Panc1 (cell line): ENCODE measurements at regions not wholly inside any gene's neighbourhood (a gene's known extent, or its start where the extent isn't known, plus 50 kb on each side); places are given as distances from the start of the nearest gene placed in this dataset.

Source experiments
- ATAC-seq: fragments of 200-7000 bp; cut with Tn5 transposase; 2 replicates; pipeline ENCODE4 v1.9.1; 2020; ENCODE audit warnings: mild to moderate bottlenecking, moderate library complexity
- BruUV-seq: library from RNA; stranded (reverse); fragments of 400-500 nt; replicated peaks from 2 replicates; lab custom pipeline; 2021; lab: Mats Ljungman, UMichigan
- CTCF ChIA-PET: fragments of 300-600 bp; sonication (Branson Sonifier 250); formaldehyde crosslinking; loops from one replicate; lab custom pipeline; 2022; ENCODE audit warnings: antibody characterized with exemption; lab: Charles Lee
- POLR2A ChIA-PET: fragments of 300-600 bp; sonication (Branson Sonifier 250); formaldehyde crosslinking; loops from one replicate; lab custom pipeline; 2022; ENCODE audit warnings: antibody characterized with exemption; lab: Charles Lee
- DNase-seq: peaks from one replicate; pipeline ENCODE4 v3.0.0-alpha.2; 2010; ENCODE audit warnings: low read depth, low spot score
- H3K27ac ChIP-seq: 2 replicates; pipeline ENCODE4 v1.5.1; 2011; ENCODE audit warnings: mild to moderate bottlenecking, low read length, inconsistent platforms
- H3K27me3 ChIP-seq: fragments of 200-500 bp; sonication (Bioruptor generic); 2 replicates; pipeline ENCODE4 v1.6.0; 2014; ENCODE audit warnings: low read length, inconsistent platforms; ENCODE audit not compliant: control insufficient read depth, insufficient read depth
- H3K36me3 ChIP-seq: fragments of 200-500 bp; sonication (Bioruptor generic); 2 replicates; pipeline ENCODE4 v1.5.1; 2014; ENCODE audit warnings: inconsistent platforms, mild to moderate bottlenecking, low read length, moderate library complexity; ENCODE audit not compliant: control insufficient read depth, insufficient read depth
- H3K4me1 ChIP-seq: 2 replicates; pipeline ENCODE4 v1.5.1; 2011; ENCODE audit warnings: inconsistent platforms, mild to moderate bottlenecking, low read length, moderate library complexity; ENCODE audit not compliant: control insufficient read depth, insufficient read depth
- H3K4me3 ChIP-seq, 2 experiments: 2 replicates each; pipeline ENCODE4 v1.5.1; 2011 to 2012; ENCODE audit warnings: low read depth in 2 of 2, low read length in 2 of 2, mild to moderate bottlenecking in 2 of 2, inconsistent platforms in 1 of 2, moderate library complexity in 1 of 2
- H3K9me3 ChIP-seq: fragments of 200-500 bp; sonication (Bioruptor generic); 2 replicates; pipeline ENCODE4 v1.5.1; 2014; ENCODE audit warnings: low read depth, mild to moderate bottlenecking, inconsistent platforms, low read length, moderate library complexity; ENCODE audit not compliant: control insufficient read depth, insufficient read depth
- CTCF ChIP-seq: fragments of 450-650 bp; IDR thresholded peaks from 2 replicates; pipeline ENCODE4 v1.5.1; 2017; ENCODE audit warnings: mild to moderate bottlenecking
- POLR2AphosphoS5 ChIP-seq: IDR thresholded peaks from 2 replicates; pipeline ENCODE4 v1.6.1; 2012; ENCODE audit warnings: mild to moderate bottlenecking, low read depth, low read length, moderate library complexity
- SIN3A ChIP-seq: IDR thresholded peaks from 2 replicates; pipeline ENCODE4 v1.6.1; 2012; ENCODE audit warnings: low read depth, mild to moderate bottlenecking, low read length, moderate library complexity, borderline replicate concordance; ENCODE audit not compliant: insufficient read depth
- TCF7L2 ChIP-seq: IDR thresholded peaks from 2 replicates; pipeline ENCODE4 v1.6.1; 2011; ENCODE audit warnings: mild to moderate bottlenecking, low read depth, low read length, inconsistent platforms
- in situ Hi-C: cut with HindIII; loops from 2 replicates; pipeline ENCODE4 v1.10.0; 2016; ENCODE audit warnings: low sequenced_read_pairs, low pct_unique_long_range_greater_than_20kb
- intact Hi-C: fragments of 100-400 bp; cut with micrococcal nuclease; formaldehyde crosslinking; loops from one replicate; pipeline ENCODE4 v1.10.0; 2022; ENCODE audit not compliant: unreplicated experiment
- TF ChIP-seq, protein P1 (sequence below), 2 experiments: IDR thresholded peaks; 2 replicates each; pipeline ENCODE4 v1.6.1; 2011 to 2012; ENCODE audit warnings: low read depth in 2 of 2, control low read depth in 1 of 2, low read length in 1 of 2, mild to moderate bottlenecking in 1 of 2, moderate library complexity in 1 of 2; ENCODE audit not compliant: insufficient read depth in 1 of 2

GRCh38 chrX:7314425-7314824 lies 166.5 kb upstream of the PUDP start:
- Histone ChIP-seq H3K9me3 (no peaks in the 10 kb centered on the region), H3K4me3 (no peak overlapping the region), H3K36me3 (no peaks in the 10 kb centered on the region), H3K27ac (no peak overlapping the region), H3K4me1 (no peaks in the 10 kb centered on the region), H3K27me3 (no peaks in the 10 kb centered on the region)
- CTCF ChIA-PET, result no interaction called here
- no peak for ATAC-seq
- no peak for DNase-seq
- BruUV-seq, result no TSS peak
- POLR2A ChIA-PET, result no interaction called here
- intact Hi-C loops, result no loop called here
- no peak for TF ChIP-seq CTCF
- TF ChIP-seq SIN3A, result no peak
- no peak for TF ChIP-seq POLR2AphosphoS5
- no peak for TF ChIP-seq TCF7L2
- TF ChIP-seq, protein P1, sequence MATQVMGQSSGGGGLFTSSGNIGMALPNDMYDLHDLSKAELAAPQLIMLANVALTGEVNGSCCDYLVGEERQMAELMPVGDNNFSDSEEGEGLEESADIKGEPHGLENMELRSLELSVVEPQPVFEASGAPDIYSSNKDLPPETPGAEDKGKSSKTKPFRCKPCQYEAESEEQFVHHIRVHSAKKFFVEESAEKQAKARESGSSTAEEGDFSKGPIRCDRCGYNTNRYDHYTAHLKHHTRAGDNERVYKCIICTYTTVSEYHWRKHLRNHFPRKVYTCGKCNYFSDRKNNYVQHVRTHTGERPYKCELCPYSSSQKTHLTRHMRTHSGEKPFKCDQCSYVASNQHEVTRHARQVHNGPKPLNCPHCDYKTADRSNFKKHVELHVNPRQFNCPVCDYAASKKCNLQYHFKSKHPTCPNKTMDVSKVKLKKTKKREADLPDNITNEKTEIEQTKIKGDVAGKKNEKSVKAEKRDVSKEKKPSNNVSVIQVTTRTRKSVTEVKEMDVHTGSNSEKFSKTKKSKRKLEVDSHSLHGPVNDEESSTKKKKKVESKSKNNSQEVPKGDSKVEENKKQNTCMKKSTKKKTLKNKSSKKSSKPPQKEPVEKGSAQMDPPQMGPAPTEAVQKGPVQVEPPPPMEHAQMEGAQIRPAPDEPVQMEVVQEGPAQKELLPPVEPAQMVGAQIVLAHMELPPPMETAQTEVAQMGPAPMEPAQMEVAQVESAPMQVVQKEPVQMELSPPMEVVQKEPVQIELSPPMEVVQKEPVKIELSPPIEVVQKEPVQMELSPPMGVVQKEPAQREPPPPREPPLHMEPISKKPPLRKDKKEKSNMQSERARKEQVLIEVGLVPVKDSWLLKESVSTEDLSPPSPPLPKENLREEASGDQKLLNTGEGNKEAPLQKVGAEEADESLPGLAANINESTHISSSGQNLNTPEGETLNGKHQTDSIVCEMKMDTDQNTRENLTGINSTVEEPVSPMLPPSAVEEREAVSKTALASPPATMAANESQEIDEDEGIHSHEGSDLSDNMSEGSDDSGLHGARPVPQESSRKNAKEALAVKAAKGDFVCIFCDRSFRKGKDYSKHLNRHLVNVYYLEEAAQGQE (IDR thresholded peaks at IDR 0.05; ENCODE audit: insufficient read depth in 1 of 2, low read depth in 2 of 2, low read length in 1 of 2), result no peak
- in situ Hi-C loops, result no loop called here

DNA sequence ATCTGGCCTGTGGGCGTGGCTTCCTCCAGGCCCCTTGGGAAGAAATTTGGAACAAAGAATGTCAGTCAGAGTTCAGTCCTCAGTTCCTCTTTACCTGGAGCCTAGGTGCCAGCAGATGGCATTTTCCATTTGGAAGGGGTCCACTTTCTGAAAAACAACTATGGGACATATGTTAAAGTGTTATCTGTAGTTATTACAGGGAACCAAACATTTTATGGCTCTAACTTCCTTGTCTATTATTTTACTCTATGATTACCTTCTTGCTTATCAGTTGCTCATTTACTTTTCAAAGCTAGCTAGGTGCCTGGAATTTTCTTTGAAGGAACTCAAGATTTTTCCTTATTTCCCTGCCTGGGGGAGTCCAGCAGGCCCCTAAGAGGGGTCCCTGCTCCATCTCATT lies 159.8 kb upstream of the PUDP start:
- no peak for ATAC-seq
- TF ChIP-seq, protein P1 (IDR thresholded peaks at IDR 0.05; ENCODE audit: insufficient read depth in 1 of 2, low read depth in 2 of 2, low read length in 1 of 2), result no peak
- TF ChIP-seq CTCF (no peak), SIN3A (no peak), POLR2AphosphoS5 (no peak), TCF7L2 (no peak)
- no peak for DNase-seq

More for the DNA sequence above, 159.8 kb upstream of the PUDP start:
- in situ Hi-C loops (no loop called here), intact Hi-C loops (no loop called here)
- no peaks in the 10 kb centered on the region for H3K9me3 ChIP-seq
- H3K36me3 ChIP-seq, result no peaks in the 10 kb centered on the region
- BruUV-seq, result no TSS peak
- H3K4me1 ChIP-seq, result no peaks in the 10 kb centered on the region
- ChIA-PET CTCF (no interaction called here), POLR2A (no interaction called here)
- H3K27me3 ChIP-seq, result no peaks in the 10 kb centered on the region
- no peak overlapping the region for H3K27ac ChIP-seq
- H3K4me3 ChIP-seq, result no peak overlapping the region
